IMR-90 (cell line): ENCODE measurements at regions not wholly inside any gene's neighbourhood (a gene's known extent, or its start where the extent isn't known, plus 50 kb on each side); places are given as distances from the start of the nearest gene placed in this dataset.

Source experiments
- ATAC-seq: fragments of 200-7000 bp; cut with Tn5 transposase; 2 replicates; pipeline ENCODE4 v1.9.1; 2020; ENCODE audit warnings: low read depth, mild to moderate bottlenecking, moderate library complexity
- BruUV-seq: library from RNA; stranded (reverse); fragments of 400-500 nt; replicated peaks from 2 replicates; lab custom pipeline; 2021; lab: Mats Ljungman, UMichigan
- CTCF ChIA-PET: fragments of 300-600 bp; formaldehyde crosslinking; extraction: SDS; loops from one replicate; lab custom pipeline; 2021; ENCODE audit warnings: antibody characterized with exemption; lab: Yijun Ruan, JAX
- POLR2A ChIA-PET: fragments of 300-600 bp; sonication (Branson Sonifier 250); formaldehyde crosslinking; loops from one replicate; lab custom pipeline; 2022; ENCODE audit warnings: antibody characterized with exemption; ENCODE audit not compliant: unreplicated experiment; lab: Charles Lee
- DNase-seq: peaks from one replicate; pipeline ENCODE4 v3.0.0; 2013
- H2AFZ ChIP-seq: replicated peaks from 2 replicates; pipeline ENCODE3; 2013; ENCODE audit warnings: low read length, mild to moderate bottlenecking; ENCODE audit not compliant: poor library complexity
- H2AK5ac ChIP-seq: 2 replicates; pipeline ENCODE4 v1.6.1; 2013; ENCODE audit warnings: low read depth, low read length, inconsistent platforms
- H2AK9ac ChIP-seq: replicated peaks from 2 replicates; pipeline ENCODE3; 2013; ENCODE audit warnings: mild to moderate bottlenecking, low read depth, low read length, moderate library complexity; ENCODE audit not compliant: poor library complexity
- H2BK120ac ChIP-seq: 2 replicates; pipeline ENCODE4 v1.6.1; 2013; ENCODE audit warnings: low read depth, low read length, inconsistent platforms
- H2BK15ac ChIP-seq: 3 replicates; pipeline ENCODE4 v1.6.1; 2013; ENCODE audit warnings: low read depth, low read length, inconsistent platforms
- H2BK20ac ChIP-seq: 2 replicates; pipeline ENCODE4 v1.6.1; 2013; ENCODE audit warnings: low read depth, mild to moderate bottlenecking, inconsistent platforms, low read length, moderate library complexity
- H2BK5ac ChIP-seq: 2 replicates; pipeline ENCODE4 v1.6.1; 2013; ENCODE audit warnings: mild to moderate bottlenecking, low read depth, low read length, inconsistent platforms; ENCODE audit not compliant: poor library complexity, severe bottlenecking
- H3K14ac ChIP-seq: replicated peaks from 2 replicates; pipeline ENCODE4 v1.6.1; 2013; ENCODE audit warnings: low read depth, low read length, inconsistent platforms
- H3K18ac ChIP-seq: 2 replicates; pipeline ENCODE4 v1.6.1; 2013; ENCODE audit warnings: low read depth, low read length, control low read depth
- H3K23ac ChIP-seq: 2 replicates; pipeline ENCODE4 v1.6.1; 2013; ENCODE audit warnings: low read depth, low read length, inconsistent platforms
- H3K27ac ChIP-seq: 2 replicates; pipeline ENCODE4 v1.5.1; 2013; ENCODE audit warnings: mild to moderate bottlenecking, control low read depth, low read length; ENCODE audit not compliant: insufficient read depth
- H3K27me3 ChIP-seq: 2 replicates; pipeline ENCODE4 v1.6.1; 2013; ENCODE audit warnings: low read length; ENCODE audit not compliant: control insufficient read depth, insufficient read depth
- H3K36me3 ChIP-seq: 2 replicates; pipeline ENCODE4 v1.6.1; 2013; ENCODE audit warnings: low read length, mixed read lengths; ENCODE audit not compliant: control insufficient read depth, insufficient read depth
- H3K4ac ChIP-seq: 2 replicates; pipeline ENCODE4 v1.6.1; 2013; ENCODE audit warnings: low read depth, low read length, inconsistent platforms
- H3K4me1 ChIP-seq: 2 replicates; pipeline ENCODE4 v1.6.1; 2013; ENCODE audit warnings: low read length, mixed read lengths; ENCODE audit not compliant: control insufficient read depth, insufficient read depth
- H3K4me2 ChIP-seq: 2 replicates; pipeline ENCODE4 v1.6.1; 2013; ENCODE audit warnings: low read depth, mild to moderate bottlenecking, control low read depth, low read length, moderate library complexity
- H3K4me3 ChIP-seq: 2 replicates; pipeline ENCODE4 v1.5.1; 2013; ENCODE audit warnings: low read depth, mild to moderate bottlenecking, control low read depth, low read length, moderate library complexity; ENCODE audit not compliant: insufficient read depth
- H3K56ac ChIP-seq: 2 replicates; pipeline ENCODE4 v1.6.1; 2013; ENCODE audit warnings: low read length, inconsistent platforms; ENCODE audit not compliant: insufficient read depth; ENCODE audit errors: extremely low read depth
- H3K79me1 ChIP-seq, 2 experiments: 2 replicates each; pipeline ENCODE4 v1.6.1; 2013; ENCODE audit warnings: low read length in 2 of 2, inconsistent platforms in 1 of 2, low read depth in 1 of 2
- H3K9ac ChIP-seq: 2 replicates; pipeline ENCODE4 v1.6.1; 2013; ENCODE audit warnings: low read depth, low read length, control low read depth
- H3K9me1 ChIP-seq: 2 replicates; pipeline ENCODE4 v1.6.1; 2013; ENCODE audit warnings: low read length, inconsistent platforms; ENCODE audit not compliant: insufficient read depth
- H3K9me3 ChIP-seq: 2 replicates; pipeline ENCODE4 v1.6.1; 2013; ENCODE audit warnings: low read length; ENCODE audit not compliant: control insufficient read depth, insufficient read depth
- H4K20me1 ChIP-seq: 2 replicates; pipeline ENCODE4 v1.6.1; 2013; ENCODE audit warnings: low read length, inconsistent platforms; ENCODE audit not compliant: insufficient read depth
- H4K5ac ChIP-seq: 2 replicates; pipeline ENCODE4 v1.6.1; 2013; ENCODE audit warnings: mild to moderate bottlenecking, low read depth, low read length, control low read depth
- H4K8ac ChIP-seq, 2 experiments: 2 replicates each; pipeline ENCODE4 v1.6.1; 2013; ENCODE audit warnings: low read depth in 2 of 2, low read length in 2 of 2, control low read depth in 1 of 2, inconsistent platforms in 1 of 2
- H4K91ac ChIP-seq: 2 replicates; pipeline ENCODE4 v1.6.1; 2013; ENCODE audit warnings: low read depth, low read length, inconsistent platforms; ENCODE audit not compliant: insufficient read depth
- BHLHE40 ChIP-seq: fragments of 150-350 bp; IDR thresholded peaks from 2 replicates; pipeline ENCODE4 v1.6.1; 2016; ENCODE audit warnings: mild to moderate bottlenecking, low read depth, low read length
- CEBPB ChIP-seq: IDR thresholded peaks from 2 replicates; pipeline ENCODE4 v1.6.1; 2012; ENCODE audit warnings: low read depth, low read length, improper control_type of control experiment
- CHD1 ChIP-seq: IDR thresholded peaks from 2 replicates; pipeline ENCODE4 v1.6.1; 2012; ENCODE audit warnings: low read depth, low read length, improper control_type of control experiment
- FOS ChIP-seq: fragments of 150-350 bp; IDR thresholded peaks from 2 replicates; pipeline ENCODE4 v1.6.1; 2016; ENCODE audit warnings: low read depth, low read length
- MAZ ChIP-seq: IDR thresholded peaks from 2 replicates; pipeline ENCODE4 v1.6.1; 2012; ENCODE audit warnings: low read depth, mild to moderate bottlenecking, low read length, improper control_type of control experiment, moderate library complexity, borderline replicate concordance
- MXI1 ChIP-seq: IDR thresholded peaks from 2 replicates; pipeline ENCODE4 v1.6.1; 2012; ENCODE audit warnings: low read depth, mild to moderate bottlenecking, low read length, moderate library complexity, borderline replicate concordance
- NFE2L2 ChIP-seq: fragments of 150-350 bp; IDR thresholded peaks from 2 replicates; pipeline ENCODE4 v1.6.1; 2016; ENCODE audit warnings: low read depth, mild to moderate bottlenecking, low read length
- POLR2A ChIP-seq: IDR thresholded peaks from 2 replicates; pipeline ENCODE4 v1.6.1; 2012; ENCODE audit warnings: mild to moderate bottlenecking, low read depth, low read length
- RCOR1 ChIP-seq: IDR thresholded peaks from 2 replicates; pipeline ENCODE4 v1.6.1; 2012; ENCODE audit warnings: mild to moderate bottlenecking, low read length, improper control_type of control experiment; ENCODE audit not compliant: insufficient replicate concordance
- RFX5 ChIP-seq: IDR thresholded peaks from 2 replicates; pipeline ENCODE4 v1.8.0; 2012; ENCODE audit warnings: low read depth, mild to moderate bottlenecking, low read length, moderate library complexity
- SMC3 ChIP-seq: fragments of 150-350 bp; IDR thresholded peaks from 2 replicates; pipeline ENCODE4 v1.6.1; 2016; ENCODE audit warnings: low read depth, mild to moderate bottlenecking, antibody characterized with exemption, low read length, moderate library complexity
- WGBS, 2 experiments: methylation state at CpG; one replicate each; pipeline versions ENCODE4 v1.1.5 to v1.1.7; 2013; ENCODE audit warnings: missing lambda C conversion rate in 2 of 2; ENCODE audit not compliant: insufficient read length in 1 of 2; ENCODE audit errors: extremely low coverage in 2 of 2; 5-methylcytosine and 5-hydroxymethylcytosine counted together
- dilution Hi-C: fragments of 300-500 bp; cut with HindIII; formaldehyde crosslinking; loops from one replicate; pipeline ENCODE4 v1.14.3; 2018; ENCODE audit warnings: low sequenced_read_pairs; ENCODE audit not compliant: unreplicated experiment
- in situ Hi-C: fragments of 300-500 bp; cut with MboI; formaldehyde crosslinking; loops from 3 replicates; pipeline ENCODE4 v1.14.3; 2019; ENCODE audit warnings: low sequenced_read_pairs, inconsistent platforms, mixed read lengths
- intact Hi-C: fragments of 100-400 bp; cut with micrococcal nuclease; formaldehyde crosslinking; loops from 2 replicates; pipeline ENCODE4 v1.10.0; 2022
- TF ChIP-seq, protein P1 (sequence below): conservative IDR thresholded peaks from 2 replicates; pipeline ENCODE4 v1.5.1; 2012; ENCODE audit warnings: mild to moderate bottlenecking, low read depth, low read length, improper control_type of control experiment

DNA sequence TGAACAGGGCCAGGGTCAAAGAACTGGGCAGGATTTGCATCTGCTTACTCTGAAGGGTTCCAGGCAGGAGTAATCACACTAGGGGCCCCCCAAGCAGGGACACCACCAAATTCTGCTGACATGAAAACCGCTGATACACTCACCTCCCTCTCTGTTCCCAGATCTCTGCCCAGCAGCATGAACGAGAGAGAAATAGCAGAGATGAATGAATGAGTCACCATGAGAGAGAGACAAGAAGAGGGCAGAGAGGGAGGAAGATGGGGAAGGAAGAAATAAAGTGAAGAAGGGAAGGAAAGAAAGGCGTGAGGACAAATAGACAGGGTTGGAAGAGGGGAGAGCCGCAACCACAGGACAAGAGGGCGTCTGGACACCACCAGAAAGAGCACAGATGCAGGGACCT lies 285.9 kb upstream of the NEBL start:
- Histone ChIP-seq H3K79me1 (no peaks in the 10 kb centered on the region), H3K9me1 (no peaks in the 10 kb centered on the region), H2BK15ac (no peak overlapping the region), H4K20me1 (no peaks in the 10 kb centered on the region), H2AFZ (no peak overlapping the region), H2BK120ac (no peak overlapping the region), H3K14ac (no peak overlapping the region), H3K27ac (no peak overlapping the region), H3K36me3 (no peaks in the 10 kb centered on the region), H2AK5ac (no peak overlapping the region), H4K91ac (no peak overlapping the region), H3K9me3 (no peaks in the 10 kb centered on the region), H2AK9ac (no peak overlapping the region), H4K5ac (no peak overlapping the region), H4K8ac (no peak overlapping the region), H3K4ac (no peak overlapping the region), H3K4me1 (no peaks in the 10 kb centered on the region), H3K27me3 (no peaks in the 10 kb centered on the region), H3K18ac (no peak overlapping the region), H3K23ac (no peak overlapping the region), H3K56ac (no peak overlapping the region), H3K9ac (no peak overlapping the region), H3K4me2 (no peak overlapping the region), H3K4me3 (no peak overlapping the region), H2BK20ac (no peak overlapping the region), H2BK5ac (no peak overlapping the region)
- TF ChIP-seq RCOR1 (no peak), MXI1 (no peak), MAZ (no peak), NFE2L2 (no peak), POLR2A (no peak), BHLHE40 (no peak), CEBPB (no peak), SMC3 (no peak), CHD1 (no peak), RFX5 (no peak), FOS (no peak)
- TF ChIP-seq, protein P1, sequence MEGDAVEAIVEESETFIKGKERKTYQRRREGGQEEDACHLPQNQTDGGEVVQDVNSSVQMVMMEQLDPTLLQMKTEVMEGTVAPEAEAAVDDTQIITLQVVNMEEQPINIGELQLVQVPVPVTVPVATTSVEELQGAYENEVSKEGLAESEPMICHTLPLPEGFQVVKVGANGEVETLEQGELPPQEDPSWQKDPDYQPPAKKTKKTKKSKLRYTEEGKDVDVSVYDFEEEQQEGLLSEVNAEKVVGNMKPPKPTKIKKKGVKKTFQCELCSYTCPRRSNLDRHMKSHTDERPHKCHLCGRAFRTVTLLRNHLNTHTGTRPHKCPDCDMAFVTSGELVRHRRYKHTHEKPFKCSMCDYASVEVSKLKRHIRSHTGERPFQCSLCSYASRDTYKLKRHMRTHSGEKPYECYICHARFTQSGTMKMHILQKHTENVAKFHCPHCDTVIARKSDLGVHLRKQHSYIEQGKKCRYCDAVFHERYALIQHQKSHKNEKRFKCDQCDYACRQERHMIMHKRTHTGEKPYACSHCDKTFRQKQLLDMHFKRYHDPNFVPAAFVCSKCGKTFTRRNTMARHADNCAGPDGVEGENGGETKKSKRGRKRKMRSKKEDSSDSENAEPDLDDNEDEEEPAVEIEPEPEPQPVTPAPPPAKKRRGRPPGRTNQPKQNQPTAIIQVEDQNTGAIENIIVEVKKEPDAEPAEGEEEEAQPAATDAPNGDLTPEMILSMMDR: no peak
- no TSS peak for BruUV-seq
- dilution Hi-C loops: no loop called here
- in situ Hi-C loops: no loop called here
- ChIA-PET CTCF (interaction anchor here (0.6 kb wide), 1 partner anchor 722 kb away, joined by 3 read pairs; no protein-coding TSS in a partner anchor), POLR2A (no interaction called here)
- WGBS, 2 experiments: 100% methylated on average over 1 of the region's 5 CpGs; no CpG with 5 or more reads in 1 of the 2 experiments
- ATAC-seq: no peak
- DNase-seq: no peak
- intact Hi-C loops: no loop called here
